ELR (cell line): ENCODE measurements at regions not wholly inside any gene's neighbourhood (a gene's known extent, or its start where the extent isn't known, plus 50 kb on each side); places are given as distances from the start of the nearest gene placed in this dataset.

ENCODE experiments used
- DNase-seq: peaks from one replicate; pipeline ENCODE4 v3.0.0-alpha.2; 2015; ENCODE audit warnings: low read depth

GRCh38 chr22:47927648-47928210, 1165.3 kb downstream of the TBC1D22A start:
- no peak for DNase-seq

- no peak for DNase-seq
These were observed 1160.6 kb downstream of the TBC1D22A start for GRCh38 chr22:47923011-47923427.

- DNase-seq: no peak
These were observed 1159.5 kb downstream of the TBC1D22A start for GRCh38 chr22:47921906-47922305.

GRCh38 chr22:47920380-47920959, 1158.0 kb downstream of the TBC1D22A start:
- no peak for DNase-seq

- DNase-seq: no peak
These were observed 1157.4 kb downstream of the TBC1D22A start for GRCh38 chr22:47919893-47920292.

GRCh38 chr22:47919001-47919441, 1156.6 kb downstream of the TBC1D22A start:
- no peak for DNase-seq

- DNase-seq: no peak
These were observed 1155.9 kb downstream of the TBC1D22A start for GRCh38 chr22:47918276-47918921.

- no peak for DNase-seq
These were observed 1152.1 kb downstream of the TBC1D22A start for GRCh38 chr22:47914481-47915097.

- no peak for DNase-seq
These were observed 1140.3 kb downstream of the TBC1D22A start for GRCh38 chr22:47902646-47903180.

- DNase-seq: no peak
These were observed 1139.5 kb downstream of the TBC1D22A start for GRCh38 chr22:47901911-47902310.

GRCh38 chr22:47899894-47900293, 1137.4 kb downstream of the TBC1D22A start:
- no peak for DNase-seq

GRCh38 chr22:47898946-47899345, 1136.5 kb downstream of the TBC1D22A start:
- no peak for DNase-seq

GRCh38 chr22:47891609-47892008, 1129.2 kb downstream of the TBC1D22A start:
- no peak for DNase-seq

- no peak for DNase-seq
These were observed 1126.4 kb downstream of the TBC1D22A start for GRCh38 chr22:47888817-47889216.

- no peak for DNase-seq
These were observed 1122.3 kb downstream of the TBC1D22A start for GRCh38 chr22:47884775-47885174.

GRCh38 chr22:47884200-47884599, 1121.8 kb downstream of the TBC1D22A start:
- no peak for DNase-seq

- no peak for DNase-seq
These were observed 1121.3 kb downstream of the TBC1D22A start for GRCh38 chr22:47883757-47884156.

- no peak for DNase-seq
These were observed 1116.9 kb downstream of the TBC1D22A start for GRCh38 chr22:47879346-47879745.

GRCh38 chr22:47878460-47878859, 1116.0 kb downstream of the TBC1D22A start:
- DNase-seq: no peak

- no peak for DNase-seq
These were observed 1110.5 kb downstream of the TBC1D22A start for GRCh38 chr22:47872761-47873535.

GRCh38 chr22:47865626-47866025, 1103.2 kb downstream of the TBC1D22A start:
- no peak for DNase-seq

GRCh38 chr22:47862394-47862793, 1099.9 kb downstream of the TBC1D22A start:
- no peak for DNase-seq
